Colonic mucosa (tissue), 4 donors: ENCODE measurements at regions not wholly inside any gene's neighbourhood (a gene's known extent, or its start where the extent isn't known, plus 50 kb on each side); places are given as distances from the start of the nearest gene placed in this dataset.

Source experiments
- DNase-seq: peaks from one replicate; pipeline ENCODE4 v3.0.0-alpha.2; 2020
- H3K27ac ChIP-seq: fragments of 200-600 bp; one replicate; pipeline ENCODE4 v1.8.0; 2021
- H3K27me3 ChIP-seq: fragments of 200-600 bp; one replicate; pipeline ENCODE4 v1.8.0; 2021
- H3K36me3 ChIP-seq: fragments of 200-600 bp; one replicate; pipeline ENCODE4 v1.8.0; 2021
- H3K4me1 ChIP-seq: fragments of 200-600 bp; one replicate; pipeline ENCODE4 v1.8.0; 2021; ENCODE audit warnings: mild to moderate bottlenecking
- H3K4me3 ChIP-seq: fragments of 200-600 bp; one replicate; pipeline ENCODE4 v1.8.0; 2021
- H3K9ac ChIP-seq, 2 donors: one replicate each; pipeline ENCODE4 v1.7.0; 2013; ENCODE audit warnings: control low read depth in 2 of 2, low read depth in 2 of 2, low read length in 2 of 2
- H3K9me3 ChIP-seq: fragments of 200-600 bp; one replicate; pipeline ENCODE4 v1.8.0; 2021
- CTCF ChIP-seq: fragments of 200-600 bp; IDR thresholded peaks from one replicate; pipeline ENCODE4 v1.8.0; 2022; ENCODE audit warnings: antibody characterized with exemption, mild to moderate bottlenecking
- intact Hi-C: fragments of 100-400 bp; cut with DNase I; formaldehyde crosslinking; loops from one replicate; pipeline ENCODE4 v1.14.1; 2022
- donor health status: healthy.
- donor health status: DM: no; HTN: no; CAD: no.
- donor health status: DM: no; HTN: no; CAD: no.

GRCh38 chr22:27663812-27664211 lies 137.7 kb downstream of the MN1 start:
- no peak for DNase-seq
- H3K36me3 ChIP-seq, result no peaks in the 10 kb centered on the region

GRCh38 chr22:27666272-27666997 lies 135.1 kb downstream of the MN1 start:
- no peak for TF ChIP-seq CTCF
- Histone ChIP-seq H3K4me3 (no peak overlapping the region), H3K27ac (no peak overlapping the region), H3K27me3 (no peaks in the 10 kb centered on the region), H3K9me3 (no peaks in the 10 kb centered on the region), H3K9ac (no peak overlapping the region), H3K4me1 (peaks cover 4% of the 10 kb centered on the region), H3K36me3 (no peaks in the 10 kb centered on the region)
- DNase-seq, result no peak
- intact Hi-C loops, result no loop called here

More at GRCh38 chr22:27663812-27664211, 137.7 kb downstream of the MN1 start:
- no peaks in the 10 kb centered on the region for H3K4me1 ChIP-seq
- TF ChIP-seq CTCF, result no peak
- no peak overlapping the region for H3K9ac ChIP-seq
- H3K9me3 ChIP-seq, result no peaks in the 10 kb centered on the region
- intact Hi-C loops, result no loop called here
- H3K4me3 ChIP-seq, result no peak overlapping the region
- H3K27ac ChIP-seq, result no peak overlapping the region
- no peaks in the 10 kb centered on the region for H3K27me3 ChIP-seq

- intact Hi-C loops, result no loop called here
- TF ChIP-seq CTCF, result no peak
- H3K9me3 ChIP-seq, result no peaks in the 10 kb centered on the region
- no peak for DNase-seq
- no peak overlapping the region for H3K27ac ChIP-seq
- no peaks in the 10 kb centered on the region for H3K36me3 ChIP-seq
- no peaks in the 10 kb centered on the region for H3K27me3 ChIP-seq
- H3K9ac ChIP-seq, result no peak overlapping the region
- H3K4me1 ChIP-seq, result peaks cover 4% of the 10 kb centered on the region
- no peak overlapping the region for H3K4me3 ChIP-seq
Observed at GRCh38 chr22:27667121-27667843, 134.3 kb downstream of the MN1 start.

GRCh38 chr22:27668828-27669797 lies 132.4 kb downstream of the MN1 start:
- no peaks in the 10 kb centered on the region for H3K27me3 ChIP-seq
- H3K9ac ChIP-seq, result no peak overlapping the region
- TF ChIP-seq CTCF, result no peak
- no peak overlapping the region for H3K27ac ChIP-seq
- DNase-seq, result peak; percentile 38
- no peaks in the 10 kb centered on the region for H3K9me3 ChIP-seq
- H3K4me1 ChIP-seq, result peaks cover 4% of the 10 kb centered on the region
- no peaks in the 10 kb centered on the region for H3K36me3 ChIP-seq
- intact Hi-C loops, result no loop called here
- no peak overlapping the region for H3K4me3 ChIP-seq
